ENCODE measurements at regions not wholly inside any gene's neighbourhood (a gene's known extent, or its start where the extent isn't known, plus 50 kb on each side); places are given as distances from the start of the nearest gene placed in this dataset.

DNA sequence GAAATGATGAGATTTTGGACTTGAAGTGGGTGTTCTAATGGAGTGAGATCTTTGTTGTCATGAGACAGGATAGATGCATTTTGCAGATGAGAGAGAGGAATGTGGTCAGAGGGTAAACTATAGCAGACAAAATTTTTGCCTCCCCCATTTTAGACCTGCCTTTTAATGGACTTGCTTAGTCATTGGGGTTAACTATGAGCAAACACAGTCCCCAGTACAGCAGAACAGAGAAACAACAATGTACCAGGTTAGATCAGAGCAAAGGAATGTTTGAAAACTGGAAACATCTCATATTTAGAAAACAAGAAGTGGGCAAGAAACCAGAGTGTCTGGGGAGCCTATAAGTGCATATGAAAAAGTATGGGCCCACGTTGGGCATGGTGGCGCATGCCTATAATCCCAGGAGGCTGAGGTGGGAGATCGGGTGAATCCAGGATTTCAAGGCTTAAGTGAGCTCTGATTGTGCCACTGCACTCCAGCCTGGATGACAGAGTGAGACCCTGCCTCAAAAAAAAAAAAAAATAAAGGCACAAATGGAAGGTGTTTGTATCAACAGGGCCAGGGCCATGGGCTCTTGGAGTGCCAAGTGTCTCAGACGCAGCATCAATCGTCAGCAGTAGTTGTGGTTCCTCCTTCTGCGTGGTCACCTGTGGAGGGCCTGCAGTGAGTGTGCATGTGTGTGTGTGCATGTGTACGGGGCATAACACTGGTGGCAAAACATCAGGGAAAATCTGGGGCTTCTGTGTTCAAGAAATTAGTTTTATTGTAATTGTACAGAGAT is 214.4 kb upstream of the S1PR3 start:
- Histone ChIP-seq H3K4me3 (no peak overlapping the region), H3K36me3 (no peaks in the 10 kb centered on the region), H3K9me3 (no peaks in the 10 kb centered on the region), H3K4me1 (peaks cover 0 to 12% of the 10 kb centered on the region in 2 donors), H3K27me3 (no peaks in the 10 kb centered on the region), H3K27ac (peak overlapping the region; percentile 46 to 50)
- intact Hi-C loops (cut with DNase I; ENCODE audit: low total_unique reads) = no loop called here
- no peak for DNase-seq
- TF ChIP-seq, protein P1, sequence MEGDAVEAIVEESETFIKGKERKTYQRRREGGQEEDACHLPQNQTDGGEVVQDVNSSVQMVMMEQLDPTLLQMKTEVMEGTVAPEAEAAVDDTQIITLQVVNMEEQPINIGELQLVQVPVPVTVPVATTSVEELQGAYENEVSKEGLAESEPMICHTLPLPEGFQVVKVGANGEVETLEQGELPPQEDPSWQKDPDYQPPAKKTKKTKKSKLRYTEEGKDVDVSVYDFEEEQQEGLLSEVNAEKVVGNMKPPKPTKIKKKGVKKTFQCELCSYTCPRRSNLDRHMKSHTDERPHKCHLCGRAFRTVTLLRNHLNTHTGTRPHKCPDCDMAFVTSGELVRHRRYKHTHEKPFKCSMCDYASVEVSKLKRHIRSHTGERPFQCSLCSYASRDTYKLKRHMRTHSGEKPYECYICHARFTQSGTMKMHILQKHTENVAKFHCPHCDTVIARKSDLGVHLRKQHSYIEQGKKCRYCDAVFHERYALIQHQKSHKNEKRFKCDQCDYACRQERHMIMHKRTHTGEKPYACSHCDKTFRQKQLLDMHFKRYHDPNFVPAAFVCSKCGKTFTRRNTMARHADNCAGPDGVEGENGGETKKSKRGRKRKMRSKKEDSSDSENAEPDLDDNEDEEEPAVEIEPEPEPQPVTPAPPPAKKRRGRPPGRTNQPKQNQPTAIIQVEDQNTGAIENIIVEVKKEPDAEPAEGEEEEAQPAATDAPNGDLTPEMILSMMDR (IDR thresholded peaks at IDR 0.05) = no peak
- TF ChIP-seq POLR2A (IDR thresholded peaks at IDR 0.05) = no peak

DNA sequence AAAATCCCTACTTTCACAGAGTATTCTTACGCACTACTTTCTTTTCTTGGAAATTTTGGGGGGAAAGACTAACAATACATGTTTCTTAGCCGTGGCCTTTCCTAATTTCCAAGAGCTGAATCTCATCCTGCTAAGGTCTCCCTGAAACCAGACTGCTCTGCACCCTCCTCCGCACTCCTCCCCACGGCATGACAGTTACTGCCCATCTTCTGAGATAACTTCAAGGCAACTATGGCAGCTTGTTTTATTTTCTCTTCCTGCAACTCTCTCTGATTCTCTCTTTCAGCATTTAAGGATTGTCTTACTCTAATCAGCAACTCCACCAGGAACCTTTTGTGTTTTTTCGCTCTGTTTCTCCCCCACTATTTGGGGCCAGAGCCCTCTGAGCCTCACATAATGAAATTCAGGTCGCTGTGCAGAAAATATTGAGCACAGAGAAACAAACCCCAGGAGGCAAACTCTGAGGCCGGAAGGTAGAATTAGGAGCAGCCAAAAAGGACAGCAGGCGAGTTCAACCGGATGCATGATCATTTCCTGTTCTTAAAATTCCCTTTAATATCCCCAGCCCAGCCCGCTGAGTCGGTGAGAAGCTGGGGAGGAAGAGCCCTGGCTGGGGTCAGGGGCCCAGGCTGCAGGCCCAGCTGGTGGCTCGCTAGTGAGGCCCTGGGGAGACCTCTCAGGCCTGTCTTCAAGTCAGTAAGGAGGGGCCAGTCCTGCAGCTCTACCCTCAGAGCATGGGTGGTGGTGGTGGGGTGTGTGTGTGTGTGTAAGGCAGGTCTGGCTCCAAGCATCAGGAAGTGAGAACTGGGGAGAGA is 213.6 kb upstream of the S1PR3 start:
- intact Hi-C loops (cut with DNase I; ENCODE audit: low total_unique reads) = no loop called here
- Histone ChIP-seq H3K9me3 (no peaks in the 10 kb centered on the region), H3K27ac (peak overlapping the region; percentile 46 to 50), H3K36me3 (no peaks in the 10 kb centered on the region), H3K4me1 (peaks cover 0 to 12% of the 10 kb centered on the region in 2 donors), H3K27me3 (no peaks in the 10 kb centered on the region), H3K4me3 (no peak overlapping the region)
- peak in 1 of 2 donors; percentile 60 for DNase-seq
- no peak for TF ChIP-seq POLR2A (IDR thresholded peaks at IDR 0.05)
- TF ChIP-seq, protein P1 (IDR thresholded peaks at IDR 0.05) = no peak

DNA sequence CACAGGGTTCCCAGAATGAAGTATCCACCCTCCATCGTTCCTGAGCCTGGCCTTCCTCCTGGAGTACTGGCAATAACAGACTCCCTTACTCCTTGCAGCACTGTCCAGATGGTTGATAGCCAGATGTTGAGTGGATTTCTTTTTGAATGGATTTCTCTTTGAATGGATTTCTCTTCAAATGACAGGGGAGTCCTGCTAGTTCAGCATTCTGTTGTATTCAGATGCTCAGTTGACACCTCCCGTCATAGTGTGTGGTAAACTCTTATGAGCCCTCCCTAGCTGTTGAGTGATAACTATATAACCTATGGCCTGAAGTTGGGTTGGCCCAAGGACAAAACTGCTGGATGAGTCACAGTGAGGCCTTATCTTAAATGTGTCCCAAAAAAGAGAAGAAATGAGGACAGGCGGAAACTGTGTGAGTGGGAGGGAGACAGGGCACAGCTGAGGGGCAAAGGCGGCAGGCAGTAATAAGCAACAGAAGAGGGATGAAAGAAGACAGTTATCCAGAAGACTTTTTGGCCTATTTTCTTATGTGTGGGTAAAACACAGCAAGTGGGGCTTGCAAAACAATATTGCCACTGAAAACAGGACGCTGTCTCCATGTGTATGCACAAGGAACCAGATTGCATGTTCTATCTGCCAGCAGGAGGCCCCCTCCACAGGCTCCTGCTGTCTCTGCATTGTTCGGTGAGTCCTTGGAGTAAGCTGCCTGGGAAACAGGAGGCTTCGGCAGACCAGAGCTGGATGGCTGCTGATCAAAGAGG is 209.5 kb upstream of the S1PR3 start:
- peak overlapping the region; percentile 48 to 55 for H3K27ac ChIP-seq
- peaks cover 0 to 5% of the 10 kb centered on the region in 2 donors for H3K4me1 ChIP-seq
- H3K9me3 ChIP-seq = no peaks in the 10 kb centered on the region
- H3K36me3 ChIP-seq = no peaks in the 10 kb centered on the region
- DNase-seq = peak; percentile 62 to 70
- TF ChIP-seq, protein P1 (IDR thresholded peaks at IDR 0.05) = peak; percentile 14 to 40 (median 34)
- no peak for TF ChIP-seq POLR2A (IDR thresholded peaks at IDR 0.05)
- H3K27me3 ChIP-seq = no peaks in the 10 kb centered on the region
- no peak overlapping the region for H3K4me3 ChIP-seq
- intact Hi-C loops (cut with DNase I; ENCODE audit: low total_unique reads) = no loop called here

DNA sequence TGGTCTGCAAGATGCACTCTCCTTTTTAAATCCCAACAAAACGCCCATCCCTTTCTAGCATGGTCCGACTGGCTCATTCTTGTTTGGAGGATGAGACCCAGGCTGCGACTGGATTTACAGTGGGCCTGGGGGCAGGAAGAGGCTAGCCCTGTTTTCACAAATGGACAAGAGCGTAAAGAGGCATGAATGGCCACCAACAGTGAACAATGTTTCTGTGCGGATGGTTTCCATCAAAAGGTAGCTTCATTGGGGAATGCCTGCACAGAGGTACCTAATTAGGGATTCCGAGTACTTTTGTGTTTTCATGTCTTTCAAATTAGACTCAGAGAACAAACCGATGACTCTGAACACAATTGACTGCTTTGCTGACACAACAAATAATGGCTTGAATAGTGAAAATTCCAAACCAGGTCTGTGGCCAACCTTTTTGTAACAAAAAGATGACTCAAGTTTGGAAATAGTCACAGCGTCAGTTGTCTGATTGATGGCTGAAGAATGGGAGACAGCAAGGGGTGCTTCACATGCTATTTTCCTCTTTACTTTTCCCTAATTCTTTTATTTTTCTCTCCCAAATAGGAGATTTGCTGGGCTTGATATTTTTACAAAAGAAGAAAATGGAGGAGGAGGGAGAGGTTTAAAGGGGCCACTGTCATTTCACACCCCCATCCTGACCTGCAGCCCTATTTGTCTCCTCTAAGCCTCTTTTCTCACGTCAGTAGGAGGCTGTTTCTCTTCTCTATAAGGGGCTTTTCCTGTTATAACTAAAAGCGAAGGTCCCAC is 208.1 kb upstream of the S1PR3 start:
- TF ChIP-seq POLR2A (IDR thresholded peaks at IDR 0.05) = no peak
- TF ChIP-seq, protein P1 (IDR thresholded peaks at IDR 0.05) = no peak
- DNase-seq = no peak
- Histone ChIP-seq H3K27me3 (no peaks in the 10 kb centered on the region), H3K27ac (peak overlapping the region in 1 of 2 donors; percentile 48), H3K4me3 (no peak overlapping the region), H3K36me3 (no peaks in the 10 kb centered on the region), H3K4me1 (no peaks in the 10 kb centered on the region), H3K9me3 (no peaks in the 10 kb centered on the region)
- intact Hi-C loops (cut with DNase I; ENCODE audit: low total_unique reads) = no loop called here
